K562 (cell line): ENCODE measurements at regions not wholly inside any gene's neighbourhood (a gene's known extent, or its start where the extent isn't known, plus 50 kb on each side); places are given as distances from the start of the nearest gene placed in this dataset.

ENCODE experiments used
- CHCHD3 ChIP-seq: fragments of 250-450 bp; sonication (Bioruptor Pico); IDR thresholded peaks from 2 replicates; pipeline ENCODE4 v2.1.2; 2022; ENCODE audit warnings: mild to moderate bottlenecking
- CHD4 ChIP-seq: fragments of 200-600 bp; sonication (generic); IDR thresholded peaks from 3 replicates; pipeline ENCODE4 v1.6.1; 2012; ENCODE audit warnings: low read depth, mild to moderate bottlenecking, mixed read lengths, low read length, inconsistent platforms; ENCODE audit not compliant: insufficient read depth, insufficient replicate concordance, poor library complexity, severe bottlenecking
- CTBP1 ChIP-seq: fragments of 450-650 bp; IDR thresholded peaks from 2 replicates; pipeline ENCODE4 v1.6.1; 2016; ENCODE audit warnings: borderline replicate concordance
- ETV5 ChIP-seq: sonication (generic); formaldehyde crosslinking; IDR thresholded peaks from 2 replicates; pipeline ENCODE4 v1.4.0; 2020; ENCODE audit warnings: low read depth, mild to moderate bottlenecking, missing genetic modification reagents
- FOS ChIP-seq: IDR thresholded peaks from 3 replicates; pipeline ENCODE4 v1.6.1; 2011; ENCODE audit not compliant: insufficient read length; ENCODE audit errors: extremely low read depth
- FOXO4 ChIP-seq: fragments of 450-650 bp; formaldehyde crosslinking; IDR thresholded peaks from 2 replicates; pipeline ENCODE4 v1.4.0; 2020; ENCODE audit warnings: mild to moderate bottlenecking, moderate library complexity
- HEY1 ChIP-seq: fragments of 250-450 bp; sonication (Bioruptor Pico); IDR thresholded peaks from 2 replicates; pipeline ENCODE4 v1.5.0; 2020; ENCODE audit warnings: mild to moderate bottlenecking, moderate library complexity, borderline replicate concordance
- NEUROD1 ChIP-seq: fragments of 150-350 bp; IDR thresholded peaks from 2 replicates; pipeline ENCODE4 v1.6.1; 2014; ENCODE audit warnings: borderline replicate concordance, low read length, low read depth; ENCODE audit not compliant: partially characterized antibody
- NFATC3 ChIP-seq: fragments of 450-650 bp; IDR thresholded peaks from 2 replicates; pipeline ENCODE4 v1.6.1; 2017; ENCODE audit warnings: mild to moderate bottlenecking
- NR2F6 ChIP-seq: fragments of 450-650 bp; formaldehyde crosslinking; IDR thresholded peaks from 2 replicates; pipeline ENCODE4 v1.4.0; 2020; ENCODE audit warnings: mild to moderate bottlenecking
- TAF15 ChIP-seq: fragments of 200-400 bp; formaldehyde crosslinking; IDR thresholded peaks from 2 replicates; pipeline ENCODE4 v1.6.1; 2017; ENCODE audit warnings: mild to moderate bottlenecking, low read depth, low read length, moderate library complexity
- U2AF2 ChIP-seq: fragments of 200-400 bp; formaldehyde crosslinking; optimal IDR thresholded peaks from 2 replicates; pipeline ENCODE3; 2017; ENCODE audit warnings: low read depth, mild to moderate bottlenecking, low read length
- ZNF584 ChIP-seq: fragments of 200-800 bp; sonication (Bioruptor generic); IDR thresholded peaks from 2 replicates; pipeline ENCODE4 v1.6.1; 2016; ENCODE audit warnings: low read depth, mild to moderate bottlenecking, missing genetic modification characterization, missing compliant biosample characterization
- TF ChIP-seq, protein P1 (sequence below): sonication (generic); formaldehyde crosslinking; IDR thresholded peaks from 2 replicates; pipeline ENCODE4 v1.8.1; 2023; ENCODE audit warnings: mild to moderate bottlenecking, missing genetic modification reagents, moderate library complexity
- TF ChIP-seq, protein P2 (sequence below): sonication (generic); formaldehyde crosslinking; IDR thresholded peaks from 2 replicates; pipeline ENCODE4 v1.8.0; 2023; ENCODE audit warnings: mild to moderate bottlenecking, missing genetic modification reagents
- TF ChIP-seq, protein P3 (sequence below): conservative IDR thresholded peaks from 2 replicates; pipeline ENCODE4 v1.6.1; 2011; ENCODE audit warnings: low read depth, mild to moderate bottlenecking, low read length; ENCODE audit not compliant: control insufficient read depth

DNA sequence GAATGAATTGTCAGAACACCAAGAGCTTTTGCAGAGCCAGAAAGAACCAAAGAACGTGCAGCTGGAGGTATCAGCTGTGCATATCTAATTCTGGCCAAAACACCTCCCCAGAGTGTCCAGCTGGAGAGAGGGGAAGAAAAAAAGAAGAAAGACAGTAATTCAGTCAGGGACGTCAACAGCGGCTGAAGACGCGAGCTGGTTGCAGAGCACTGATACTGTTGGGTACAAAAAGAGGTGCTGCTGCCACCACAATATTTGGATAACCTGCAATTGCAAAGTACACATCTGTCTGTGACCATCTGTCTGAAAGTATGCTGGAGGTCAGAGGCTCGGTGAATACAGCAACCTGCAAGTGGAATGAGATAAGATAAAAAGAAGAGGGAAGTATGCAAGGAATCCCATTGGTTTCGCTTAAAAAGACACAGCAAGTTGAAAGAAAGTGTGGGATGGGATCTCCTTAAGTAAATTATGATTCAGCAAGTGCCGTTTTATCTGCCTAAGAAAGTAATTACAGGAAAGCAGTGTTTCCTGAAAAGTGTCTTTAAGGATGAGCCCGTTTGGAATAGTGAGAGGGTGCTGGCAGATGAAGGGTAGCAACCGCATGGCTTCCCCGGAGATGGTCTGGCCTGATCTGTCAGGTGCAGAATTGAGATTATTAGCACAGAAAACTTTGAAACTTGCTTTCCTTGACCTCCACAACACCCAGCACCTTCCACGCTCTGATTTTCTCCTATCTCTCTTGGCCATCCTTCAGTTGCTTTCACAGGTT is 189.9 kb upstream of the PRDM1 start (continued):
- no peak for TF ChIP-seq NR2F6
- TF ChIP-seq NEUROD1 = no peak
- TF ChIP-seq CTBP1 = peak; percentile 94
- TF ChIP-seq HEY1 (CRISPR knock-in tag) = no peak
- TF ChIP-seq ETV5 = no peak
- TF ChIP-seq TAF15 = no peak
- TF ChIP-seq, protein P1, sequence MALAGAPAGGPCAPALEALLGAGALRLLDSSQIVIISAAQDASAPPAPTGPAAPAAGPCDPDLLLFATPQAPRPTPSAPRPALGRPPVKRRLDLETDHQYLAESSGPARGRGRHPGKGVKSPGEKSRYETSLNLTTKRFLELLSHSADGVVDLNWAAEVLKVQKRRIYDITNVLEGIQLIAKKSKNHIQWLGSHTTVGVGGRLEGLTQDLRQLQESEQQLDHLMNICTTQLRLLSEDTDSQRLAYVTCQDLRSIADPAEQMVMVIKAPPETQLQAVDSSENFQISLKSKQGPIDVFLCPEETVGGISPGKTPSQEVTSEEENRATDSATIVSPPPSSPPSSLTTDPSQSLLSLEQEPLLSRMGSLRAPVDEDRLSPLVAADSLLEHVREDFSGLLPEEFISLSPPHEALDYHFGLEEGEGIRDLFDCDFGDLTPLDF (CRISPR knock-in tag) = no peak
- TF ChIP-seq NFATC3 = no peak
- no peak for TF ChIP-seq CHCHD3 (CRISPR knock-in tag)
- no peak for TF ChIP-seq FOS
- TF ChIP-seq, protein P2, sequence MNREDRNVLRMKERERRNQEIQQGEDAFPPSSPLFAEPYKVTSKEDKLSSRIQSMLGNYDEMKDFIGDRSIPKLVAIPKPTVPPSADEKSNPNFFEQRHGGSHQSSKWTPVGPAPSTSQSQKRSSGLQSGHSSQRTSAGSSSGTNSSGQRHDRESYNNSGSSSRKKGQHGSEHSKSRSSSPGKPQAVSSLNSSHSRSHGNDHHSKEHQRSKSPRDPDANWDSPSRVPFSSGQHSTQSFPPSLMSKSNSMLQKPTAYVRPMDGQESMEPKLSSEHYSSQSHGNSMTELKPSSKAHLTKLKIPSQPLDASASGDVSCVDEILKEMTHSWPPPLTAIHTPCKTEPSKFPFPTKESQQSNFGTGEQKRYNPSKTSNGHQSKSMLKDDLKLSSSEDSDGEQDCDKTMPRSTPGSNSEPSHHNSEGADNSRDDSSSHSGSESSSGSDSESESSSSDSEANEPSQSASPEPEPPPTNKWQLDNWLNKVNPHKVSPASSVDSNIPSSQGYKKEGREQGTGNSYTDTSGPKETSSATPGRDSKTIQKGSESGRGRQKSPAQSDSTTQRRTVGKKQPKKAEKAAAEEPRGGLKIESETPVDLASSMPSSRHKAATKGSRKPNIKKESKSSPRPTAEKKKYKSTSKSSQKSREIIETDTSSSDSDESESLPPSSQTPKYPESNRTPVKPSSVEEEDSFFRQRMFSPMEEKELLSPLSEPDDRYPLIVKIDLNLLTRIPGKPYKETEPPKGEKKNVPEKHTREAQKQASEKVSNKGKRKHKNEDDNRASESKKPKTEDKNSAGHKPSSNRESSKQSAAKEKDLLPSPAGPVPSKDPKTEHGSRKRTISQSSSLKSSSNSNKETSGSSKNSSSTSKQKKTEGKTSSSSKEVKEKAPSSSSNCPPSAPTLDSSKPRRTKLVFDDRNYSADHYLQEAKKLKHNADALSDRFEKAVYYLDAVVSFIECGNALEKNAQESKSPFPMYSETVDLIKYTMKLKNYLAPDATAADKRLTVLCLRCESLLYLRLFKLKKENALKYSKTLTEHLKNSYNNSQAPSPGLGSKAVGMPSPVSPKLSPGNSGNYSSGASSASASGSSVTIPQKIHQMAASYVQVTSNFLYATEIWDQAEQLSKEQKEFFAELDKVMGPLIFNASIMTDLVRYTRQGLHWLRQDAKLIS (CRISPR knock-in tag) = no peak
- TF ChIP-seq ZNF584 = no peak; the same call in 1 of the 2 replicates
- no peak for TF ChIP-seq U2AF2
- TF ChIP-seq FOXO4 = no peak
- no peak for TF ChIP-seq CHD4
- TF ChIP-seq, protein P3, sequence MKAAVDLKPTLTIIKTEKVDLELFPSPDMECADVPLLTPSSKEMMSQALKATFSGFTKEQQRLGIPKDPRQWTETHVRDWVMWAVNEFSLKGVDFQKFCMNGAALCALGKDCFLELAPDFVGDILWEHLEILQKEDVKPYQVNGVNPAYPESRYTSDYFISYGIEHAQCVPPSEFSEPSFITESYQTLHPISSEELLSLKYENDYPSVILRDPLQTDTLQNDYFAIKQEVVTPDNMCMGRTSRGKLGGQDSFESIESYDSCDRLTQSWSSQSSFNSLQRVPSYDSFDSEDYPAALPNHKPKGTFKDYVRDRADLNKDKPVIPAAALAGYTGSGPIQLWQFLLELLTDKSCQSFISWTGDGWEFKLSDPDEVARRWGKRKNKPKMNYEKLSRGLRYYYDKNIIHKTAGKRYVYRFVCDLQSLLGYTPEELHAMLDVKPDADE = no peak
